Activated CD8-positive, alpha-beta T cell treated with anti-CD3 and anti-CD28 coated beads, Interleukin-2, amount 10 ng/mL, durations not matched to agents 7 days and 5 days (primary cell): ENCODE measurements at regions not wholly inside any gene's neighbourhood (a gene's known extent, or its start where the extent isn't known, plus 50 kb on each side); places are given as distances from the start of the nearest gene placed in this dataset.

Source experiments
- ATAC-seq: fragments of 150-1000 bp; cut with Tn5 transposase; one replicate; pipeline ENCODE4 v1.10.0; 2021; ENCODE audit warnings: moderate library complexity
- CTCF ChIA-PET: fragments of 350-600 bp; sonication (Branson Sonifier 250); formaldehyde crosslinking; loops from one replicate; lab custom pipeline; 2021; ENCODE audit warnings: antibody characterized with exemption; lab: Charles Lee
- POLR2A ChIA-PET: fragments of 350-600 bp; sonication (Branson Sonifier 250); formaldehyde crosslinking; loops from one replicate; lab custom pipeline; 2021; ENCODE audit warnings: antibody characterized with exemption; lab: Charles Lee
- DNase-seq: peaks from one replicate; pipeline ENCODE4 v3.0.0-alpha.2; 2020
- H3K27ac Mint-ChIP-seq: one replicate; pipeline ENCODE4 v1.8.0; 2021; ENCODE audit warnings: mild to moderate bottlenecking, mixed read lengths
- H3K27me3 Mint-ChIP-seq: one replicate; pipeline ENCODE4 v1.8.0; 2021; ENCODE audit warnings: low read depth, mixed read lengths
- H3K36me3 Mint-ChIP-seq: one replicate; pipeline ENCODE4 v1.8.0; 2021; ENCODE audit warnings: low read depth, mixed read lengths
- H3K4me1 Mint-ChIP-seq: one replicate; pipeline ENCODE4 v1.8.0; 2021; ENCODE audit warnings: low read depth, mixed read lengths
- H3K4me3 Mint-ChIP-seq: one replicate; pipeline ENCODE4 v1.8.0; 2021; ENCODE audit warnings: mild to moderate bottlenecking, mixed read lengths
- H3K9me3 Mint-ChIP-seq: one replicate; pipeline ENCODE4 v1.8.0; 2022; ENCODE audit warnings: mixed read lengths; ENCODE audit not compliant: insufficient read depth

DNA sequence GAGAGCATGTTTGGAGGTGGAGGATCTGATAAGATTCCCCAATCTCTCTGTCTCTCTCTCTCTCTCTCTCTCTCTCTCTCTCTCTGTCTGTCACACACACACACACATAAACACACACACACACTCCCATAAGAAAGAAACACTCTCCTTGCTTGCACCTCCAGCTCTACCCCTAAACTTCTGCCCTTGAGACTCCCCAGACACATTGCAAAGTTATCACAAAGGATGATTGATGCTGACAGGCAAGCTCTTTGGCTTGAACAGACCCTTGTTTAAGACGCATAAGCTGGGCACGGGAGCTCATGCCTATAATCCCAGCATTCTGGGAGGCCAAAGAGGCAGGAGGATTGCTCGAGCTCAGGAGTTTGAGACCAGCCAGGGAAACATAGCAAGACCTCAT is 78.2 kb downstream of the NAV1 start:
- DNase-seq (no peak), ATAC-seq (no peak)
- CTCF ChIA-PET = interaction anchor here (1.3 kb wide), 1 partner anchor 104 kb away, joined by 3 read pairs; no protein-coding TSS in a partner anchor
- POLR2A ChIA-PET = no interaction called here
- H3K4me3 Mint-ChIP-seq = no peak overlapping the region
- no peaks in the 10 kb centered on the region for H3K4me1 Mint-ChIP-seq
- peaks cover 6% of the 10 kb centered on the region for H3K27me3 Mint-ChIP-seq
- no peaks in the 10 kb centered on the region for H3K36me3 Mint-ChIP-seq
- H3K9me3 Mint-ChIP-seq = no peaks in the 10 kb centered on the region
- no peak overlapping the region for H3K27ac Mint-ChIP-seq

DNA sequence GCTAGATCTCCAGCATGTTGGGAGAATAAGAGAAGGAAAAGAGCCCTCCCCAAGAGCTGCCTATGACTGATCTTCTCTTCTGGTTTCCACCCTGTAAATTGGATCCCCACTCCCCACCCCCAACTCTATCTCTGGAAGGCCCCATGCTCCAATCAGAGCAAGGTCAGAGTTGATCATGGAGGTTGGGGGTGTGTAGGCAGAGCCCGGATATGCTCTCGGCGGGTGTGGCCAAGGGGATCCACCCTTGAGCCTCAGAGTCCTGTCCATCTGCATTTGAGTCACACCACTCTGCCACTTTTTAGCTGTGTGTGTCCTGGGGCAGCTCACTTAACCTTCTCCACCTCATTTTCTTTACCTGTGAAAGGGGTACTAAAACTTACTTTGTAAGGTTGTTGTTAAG is 79.5 kb downstream of the NAV1 start:
- DNase-seq = no peak
- POLR2A ChIA-PET = no interaction called here
- CTCF ChIA-PET = no interaction called here

DNA sequence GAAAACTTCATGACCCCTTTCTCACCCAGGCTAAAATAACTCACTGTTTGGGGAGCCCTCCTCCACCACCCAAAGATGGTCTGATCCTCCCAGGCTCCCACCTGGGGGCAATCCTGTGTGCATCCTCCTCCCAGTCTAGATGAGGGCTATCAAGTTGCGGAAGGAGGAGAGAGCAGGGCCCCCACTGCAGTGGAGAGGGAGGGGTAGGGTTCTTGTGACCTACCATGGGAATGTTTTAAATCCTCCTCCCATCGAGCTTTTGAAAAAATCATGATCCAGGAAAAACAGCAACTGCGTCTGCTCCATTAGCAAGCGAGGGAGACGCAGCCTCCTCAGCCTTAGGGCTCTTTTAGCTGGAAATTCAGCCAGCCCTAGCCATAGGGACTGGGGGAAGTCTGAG is 80.0 kb downstream of the NAV1 start:
- no peaks in the 10 kb centered on the region for H3K9me3 Mint-ChIP-seq
- no peak for ATAC-seq
- CTCF ChIA-PET = no interaction called here
- POLR2A ChIA-PET = interaction anchor here (0.8 kb wide), 1 partner anchor 48 kb away, joined by 3 read pairs; no protein-coding TSS in a partner anchor
- no peaks in the 10 kb centered on the region for H3K36me3 Mint-ChIP-seq
- H3K4me3 Mint-ChIP-seq = no peak overlapping the region
- no peaks in the 10 kb centered on the region for H3K4me1 Mint-ChIP-seq
- no peak overlapping the region for H3K27ac Mint-ChIP-seq
- DNase-seq = no peak
- peaks cover 4% of the 10 kb centered on the region for H3K27me3 Mint-ChIP-seq

More for the DNA sequence above, 79.5 kb downstream of the NAV1 start:
- H3K36me3 Mint-ChIP-seq = no peaks in the 10 kb centered on the region
- no peaks in the 10 kb centered on the region for H3K4me1 Mint-ChIP-seq
- ATAC-seq = no peak
- peaks cover 2% of the 10 kb centered on the region for H3K27me3 Mint-ChIP-seq
- H3K4me3 Mint-ChIP-seq = no peak overlapping the region
- H3K9me3 Mint-ChIP-seq = no peaks in the 10 kb centered on the region
- no peak overlapping the region for H3K27ac Mint-ChIP-seq

DNA sequence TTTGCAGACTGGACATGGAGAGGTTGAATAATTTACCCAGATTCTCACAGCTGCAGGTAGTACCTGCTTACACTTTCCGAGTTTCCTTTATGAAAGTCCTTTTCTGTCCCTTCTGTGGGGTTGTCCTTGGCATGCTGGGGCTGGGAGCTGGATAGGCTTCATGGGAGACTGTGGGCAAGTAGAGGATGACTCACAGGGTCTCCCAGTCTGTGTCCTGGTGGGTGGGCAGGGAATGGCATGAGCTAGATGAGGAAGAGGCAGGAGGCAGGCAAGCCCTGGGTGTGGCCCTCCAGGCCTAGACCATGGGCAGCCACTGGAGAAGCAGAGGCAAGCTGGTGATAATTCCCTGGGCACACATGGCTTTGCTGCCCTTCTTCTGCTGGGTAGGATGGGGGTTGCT is 80.6 kb downstream of the NAV1 start:
- POLR2A ChIA-PET = interaction anchor here (0.8 kb wide), 1 partner anchor 49 kb away, joined by 3 read pairs; no protein-coding TSS in a partner anchor
- Mint-ChIP-seq H3K4me1 (no peaks in the 10 kb centered on the region), H3K4me3 (no peak overlapping the region), H3K9me3 (no peaks in the 10 kb centered on the region), H3K27ac (no peak overlapping the region), H3K27me3 (peaks cover 4% of the 10 kb centered on the region), H3K36me3 (no peaks in the 10 kb centered on the region)
- CTCF ChIA-PET = no interaction called here
- ATAC-seq (no peak), DNase-seq (no peak)

DNA sequence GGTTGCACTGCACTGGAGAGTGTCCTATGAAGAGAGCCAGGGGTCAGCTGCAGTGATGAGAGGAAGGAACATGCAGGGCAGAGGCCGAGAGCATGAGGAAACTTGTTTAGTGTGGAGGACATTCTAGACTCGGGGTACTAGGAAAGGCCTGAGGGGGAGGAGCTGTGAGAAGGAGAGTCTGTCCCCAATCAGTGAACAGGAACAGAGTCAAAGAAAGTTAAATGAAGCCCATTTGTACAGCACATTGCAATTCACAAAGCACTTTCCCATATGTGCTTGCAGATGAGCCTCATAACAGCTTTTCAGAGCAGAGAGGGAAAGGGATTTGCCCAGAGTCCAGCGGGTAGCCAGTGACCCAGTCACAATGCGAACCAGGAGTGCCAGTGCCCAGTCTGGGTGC is 83.4 kb downstream of the NAV1 start:
- Mint-ChIP-seq H3K9me3 (no peaks in the 10 kb centered on the region), H3K27ac (no peak overlapping the region), H3K36me3 (no peaks in the 10 kb centered on the region), H3K4me3 (no peak overlapping the region), H3K27me3 (peaks cover 1% of the 10 kb centered on the region), H3K4me1 (no peaks in the 10 kb centered on the region)
- ChIA-PET CTCF (no interaction called here), POLR2A (no interaction called here)
- DNase-seq = no peak
- ATAC-seq = no peak

DNA sequence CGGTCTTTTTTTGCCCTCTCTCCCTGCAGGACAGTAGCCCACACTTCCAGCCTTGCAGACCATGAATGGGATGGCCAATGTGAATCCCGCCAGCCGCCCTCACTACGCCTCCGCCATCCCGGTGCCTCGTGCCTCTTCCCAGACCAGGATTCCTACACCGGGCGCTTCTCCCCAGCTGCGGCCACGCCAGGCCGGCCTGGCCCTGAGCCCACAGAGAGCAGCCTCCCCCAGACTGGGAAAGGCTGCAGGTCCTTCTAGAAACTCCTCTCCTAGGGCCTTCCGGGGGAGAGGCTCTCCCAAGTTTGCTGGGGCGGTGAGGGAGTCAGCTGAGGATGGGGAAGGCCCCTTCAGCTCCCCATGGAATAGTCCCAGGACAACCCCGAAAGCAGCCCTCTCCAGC is 83.9 kb downstream of the NAV1 start:
- Mint-ChIP-seq H3K9me3 (no peaks in the 10 kb centered on the region), H3K4me1 (no peaks in the 10 kb centered on the region), H3K36me3 (no peaks in the 10 kb centered on the region), H3K27ac (no peak overlapping the region), H3K4me3 (no peak overlapping the region), H3K27me3 (peaks cover 1% of the 10 kb centered on the region)
- DNase-seq (no peak), ATAC-seq (no peak)
- ChIA-PET CTCF (no interaction called here), POLR2A (no interaction called here)

DNA sequence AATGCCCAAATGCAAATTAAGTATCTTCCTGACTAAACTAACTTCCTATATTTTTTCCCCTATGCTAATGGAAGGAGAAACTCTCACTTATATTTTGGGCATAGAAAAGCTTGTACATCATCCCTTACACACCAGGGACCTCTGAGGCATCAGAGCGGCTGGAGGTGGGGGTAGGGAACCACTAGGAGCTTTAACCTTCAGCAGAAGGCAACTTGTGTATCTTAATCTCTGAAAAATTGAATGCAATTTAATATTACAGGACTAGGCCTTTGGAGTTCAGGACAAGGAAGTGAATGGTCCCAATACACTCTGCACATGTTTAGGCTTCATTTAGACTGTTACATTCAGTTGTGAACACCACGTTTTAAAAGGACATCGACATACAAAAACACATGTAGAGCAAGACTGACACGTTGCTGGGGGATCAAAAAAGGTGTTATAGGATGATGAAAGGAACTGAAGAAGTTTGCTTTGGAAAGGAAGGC is 85.9 kb downstream of the NAV1 start:
- no peak for ATAC-seq
- DNase-seq = no peak
- Mint-ChIP-seq H3K27me3 (peaks cover 1% of the 10 kb centered on the region), H3K9me3 (no peaks in the 10 kb centered on the region), H3K4me1 (no peaks in the 10 kb centered on the region), H3K27ac (no peak overlapping the region), H3K4me3 (no peak overlapping the region), H3K36me3 (no peaks in the 10 kb centered on the region)
- POLR2A ChIA-PET = no interaction called here
- CTCF ChIA-PET = no interaction called here

DNA sequence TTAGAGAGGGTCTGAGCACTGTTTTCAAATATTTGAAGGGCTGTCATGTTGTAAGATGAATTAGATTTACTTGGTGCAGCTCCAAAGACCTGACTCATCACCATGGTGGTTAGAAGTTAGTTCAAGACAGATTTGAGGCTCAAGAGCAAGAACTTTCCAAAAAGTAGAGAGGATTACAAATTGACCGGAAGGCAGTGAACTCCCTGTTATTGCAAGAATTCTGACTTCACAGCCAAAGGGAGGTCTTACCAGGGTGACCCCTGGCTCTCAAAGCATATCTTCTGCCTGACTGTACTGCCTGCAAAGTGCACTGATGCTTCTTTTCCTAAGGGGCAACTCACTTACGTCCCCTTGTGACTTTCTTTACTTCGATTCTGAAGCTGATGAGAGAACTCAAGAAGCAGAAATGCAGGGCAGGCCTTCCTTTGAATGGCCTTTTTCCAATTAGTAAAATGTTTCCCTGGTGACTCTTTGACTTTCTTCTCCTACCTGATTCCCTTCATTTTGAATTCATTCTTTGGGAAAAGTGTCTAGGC is 86.4 kb downstream of the NAV1 start:
- ChIA-PET POLR2A (no interaction called here), CTCF (no interaction called here)
- no peak overlapping the region for H3K27ac Mint-ChIP-seq
- H3K4me3 Mint-ChIP-seq = no peak overlapping the region
- H3K4me1 Mint-ChIP-seq = no peaks in the 10 kb centered on the region
- no peak for DNase-seq
- H3K9me3 Mint-ChIP-seq = no peaks in the 10 kb centered on the region
- H3K27me3 Mint-ChIP-seq = peaks cover 1% of the 10 kb centered on the region
- H3K36me3 Mint-ChIP-seq = no peaks in the 10 kb centered on the region
- no peak for ATAC-seq

DNA sequence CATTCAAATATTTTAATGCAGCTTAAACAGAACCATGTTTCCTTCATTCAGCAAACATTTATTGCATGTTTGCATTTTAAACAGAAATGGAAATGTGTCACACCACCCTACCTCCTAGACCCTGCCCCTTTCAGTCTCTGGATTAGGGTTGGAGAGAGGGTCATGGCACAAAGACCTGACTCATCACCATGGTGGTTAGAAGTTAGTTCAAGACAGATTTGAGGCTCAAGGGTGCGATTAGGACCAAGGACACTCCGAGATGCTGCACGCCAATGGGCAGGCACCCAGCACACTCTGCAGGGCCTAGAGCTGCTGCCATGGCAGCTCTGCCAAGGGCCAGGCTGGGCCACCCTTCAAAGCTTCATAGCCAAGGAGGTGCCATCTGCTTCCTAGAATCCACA is 86.9 kb downstream of the NAV1 start:
- Mint-ChIP-seq H3K4me1 (no peaks in the 10 kb centered on the region), H3K27me3 (peaks cover 1% of the 10 kb centered on the region), H3K36me3 (no peaks in the 10 kb centered on the region), H3K4me3 (no peak overlapping the region), H3K27ac (no peak overlapping the region), H3K9me3 (no peaks in the 10 kb centered on the region)
- ChIA-PET POLR2A (no interaction called here), CTCF (no interaction called here)
- no peak for DNase-seq
- ATAC-seq = no peak

DNA sequence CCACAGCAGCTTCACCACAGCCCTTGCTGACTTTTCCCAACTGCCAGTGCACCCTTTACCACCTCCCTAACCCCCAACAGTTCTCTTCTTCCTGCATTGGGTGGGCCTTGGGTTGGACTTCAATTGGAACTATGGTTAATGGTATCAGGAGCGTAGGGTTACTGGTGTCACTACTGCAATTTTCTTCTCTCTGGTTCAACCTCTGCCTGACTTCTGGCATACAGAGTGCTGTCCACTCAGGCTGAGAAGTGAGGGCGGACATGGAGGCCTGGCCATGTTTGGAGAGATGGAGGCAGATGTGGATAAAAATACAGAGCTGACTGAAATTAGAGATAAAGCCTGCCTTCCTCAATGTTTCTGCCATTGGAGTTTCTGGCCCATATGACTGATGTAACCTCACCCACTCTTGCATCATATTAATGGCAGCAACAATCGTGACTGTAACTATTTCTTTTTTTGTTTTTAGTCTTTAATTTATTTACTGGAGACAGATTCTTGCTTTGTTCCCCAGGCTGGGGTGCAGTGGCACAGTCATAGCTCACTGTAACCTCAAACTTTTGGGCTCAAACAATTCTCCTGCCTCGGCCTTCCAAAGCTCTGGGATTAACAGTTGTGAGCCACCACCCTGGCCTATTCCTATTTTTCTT is 87.8 kb downstream of the NAV1 start:
- Mint-ChIP-seq H3K4me1 (no peaks in the 10 kb centered on the region), H3K27ac (no peak overlapping the region), H3K9me3 (no peaks in the 10 kb centered on the region), H3K4me3 (no peak overlapping the region), H3K36me3 (no peaks in the 10 kb centered on the region), H3K27me3 (peaks cover 1% of the 10 kb centered on the region)
- ChIA-PET POLR2A (no interaction called here), CTCF (interaction anchor here (1.0 kb wide), 1 partner anchor 67 kb away, joined by 3 read pairs; no protein-coding TSS in a partner anchor)
- DNase-seq (no peak), ATAC-seq (no peak)

DNA sequence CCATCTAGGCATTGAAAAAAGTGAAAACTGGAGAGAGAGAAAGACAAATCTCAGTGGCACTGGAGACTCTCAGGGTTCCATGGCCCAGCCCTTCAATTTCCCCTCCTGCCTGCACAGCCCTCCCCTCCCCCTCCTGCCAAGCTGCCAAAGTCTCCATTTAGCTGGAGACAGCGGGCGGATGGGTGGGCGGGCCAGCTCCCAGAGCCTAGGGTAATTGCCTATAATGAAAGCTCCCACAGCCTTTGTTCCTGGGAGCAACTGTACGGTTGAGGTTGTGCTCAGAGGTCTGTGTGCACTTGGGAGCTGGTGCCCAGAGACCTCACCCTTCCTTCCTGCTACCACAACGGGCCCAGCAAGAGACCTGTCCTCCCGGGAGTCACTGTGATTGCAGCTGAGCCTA is 89.6 kb downstream of the NAV1 start:
- Mint-ChIP-seq H3K9me3 (no peaks in the 10 kb centered on the region), H3K4me1 (no peaks in the 10 kb centered on the region), H3K27me3 (peaks cover 5% of the 10 kb centered on the region), H3K4me3 (no peak overlapping the region), H3K36me3 (no peaks in the 10 kb centered on the region), H3K27ac (no peak overlapping the region)
- ChIA-PET CTCF (no interaction called here), POLR2A (no interaction called here)
- DNase-seq (no peak), ATAC-seq (no peak)

DNA sequence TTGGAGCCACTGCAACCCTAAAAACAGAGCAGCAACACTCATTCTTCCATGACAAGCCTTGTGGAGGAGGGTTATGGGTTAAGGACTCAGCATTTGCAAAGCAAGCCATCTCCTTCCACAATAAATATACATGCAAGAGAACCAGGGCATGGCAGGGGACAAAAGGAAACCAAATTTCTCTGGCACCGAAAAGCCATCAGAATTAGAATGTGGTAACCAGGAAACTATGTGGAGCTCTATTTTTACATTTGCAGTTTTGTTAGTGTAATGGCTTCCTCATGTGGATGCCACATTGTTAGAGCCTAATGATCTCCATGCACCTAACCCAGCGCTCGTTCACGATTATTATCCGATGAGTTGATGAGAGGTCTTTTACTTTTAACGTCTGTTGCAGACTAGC is 91.7 kb downstream of the NAV1 start:
- ATAC-seq (no peak), DNase-seq (no peak)
- Mint-ChIP-seq H3K36me3 (no peaks in the 10 kb centered on the region), H3K4me1 (no peaks in the 10 kb centered on the region), H3K27ac (no peak overlapping the region), H3K4me3 (no peak overlapping the region), H3K9me3 (no peaks in the 10 kb centered on the region), H3K27me3 (peaks cover 4% of the 10 kb centered on the region)
- ChIA-PET CTCF (no interaction called here), POLR2A (no interaction called here)
